CD14-positive monocyte (primary cell): ENCODE measurements at regions not wholly inside any gene's neighbourhood (a gene's known extent, or its start where the extent isn't known, plus 50 kb on each side); places are given as distances from the start of the nearest gene placed in this dataset. TPM values are rescaled to one million over a fixed set of nuclear protein-coding genes. Genes with fewer than 3 reads are reported as not detected.

Experiments
- small RNA-seq: library from RNA; depleted of rRNA; stranded (forward); fragments of <200 nt; gene quantifications from one replicate; pipeline ENCODE3, GENCODE V24; 2012; ENCODE audit warnings: low read depth; ENCODE audit not compliant: insufficient read length

Small RNA genes in the stretch of these regions (small RNA-seq; reads per million reads assigned to genes)
- gene AC127391.1, result not detected
